ENCODE measurements at regions not wholly inside any gene's neighbourhood (a gene's known extent, or its start where the extent isn't known, plus 50 kb on each side); places are given as distances from the start of the nearest gene placed in this dataset.

GRCh38 chr7:136807598-136807997 is 60.9 kb upstream of the CHRM2 start:
- Histone ChIP-seq H2BK15ac (ENCODE audit: low read length) (no peak overlapping the region), H4K8ac (ENCODE audit: extremely low read depth, insufficient read depth, low read length) (no peak overlapping the region), H2BK5ac (ENCODE audit: low read depth, low read length) (no peak overlapping the region), H3K36me3 (ENCODE audit: control insufficient read depth in 2 of 4, insufficient read depth in 4 of 4, low read length in 3 of 4) (no peaks in the 10 kb centered on the region), H3K56ac (replicated peaks; ENCODE audit: insufficient read length, low read depth, low read length) (no peak overlapping the region), H2BK12ac (ENCODE audit: low read depth, low read length) (no peak overlapping the region), H3K79me2 (ENCODE audit: control insufficient read depth in 1 of 2, insufficient read depth in 2 of 2, low read length in 2 of 2) (no peaks in the 10 kb centered on the region), H3K27ac (ENCODE audit: low read depth, low read length) (no peak overlapping the region), H4K91ac (replicated peaks; ENCODE audit: insufficient read length, low read length) (no peak overlapping the region), H3K4me2 (ENCODE audit: insufficient read depth in 1 of 2, low read depth in 2 of 2, low read length in 2 of 2) (no peak overlapping the region), H3K4me1 (replicated peaks in 1 of 4; ENCODE audit: control insufficient read depth in 3 of 4, insufficient read depth in 4 of 4, low read length in 3 of 4) (no peaks in the 10 kb centered on the region), H3K4me3 (ENCODE audit: extremely low read depth in 1 of 4, insufficient read depth in 2 of 4, low read depth in 3 of 4, low read length in 4 of 4) (no peak overlapping the region), H3K4ac (replicated peaks; ENCODE audit: insufficient read length, low read depth, low read length) (no peak overlapping the region), H2BK120ac (replicated peaks; ENCODE audit: low read depth, low read length) (no peak overlapping the region), H3K23ac (ENCODE audit: insufficient read length) (no peak overlapping the region), H3K27me3 (replicated peaks in 1 of 4; ENCODE audit: control insufficient read depth in 3 of 4, extremely low read depth in 1 of 4, insufficient read depth in 3 of 4, low read length in 3 of 4) (no peaks in the 10 kb centered on the region), H3K23me2 (ENCODE audit: low read depth, low read length) (no peaks in the 10 kb centered on the region), H3K79me1 (ENCODE audit: low read depth, low read length) (no peaks in the 10 kb centered on the region), H2AFZ (ENCODE audit: low read length) (no peak overlapping the region), H4K20me1 (replicated peaks in 1 of 2; ENCODE audit: control insufficient read depth in 1 of 2, insufficient read depth in 2 of 2, low read length in 2 of 2) (no peaks in the 10 kb centered on the region), H2BK20ac (ENCODE audit: low read length) (no peak overlapping the region), H3K9me3 (ENCODE audit: insufficient read depth in 2 of 2, low read depth in 1 of 2, low read length in 1 of 2) (no peaks in the 10 kb centered on the region), H3K14ac (ENCODE audit: insufficient read length) (no peak overlapping the region), H3K9ac (replicated peaks in 1 of 4; ENCODE audit: extremely low read depth in 1 of 4, low read depth in 3 of 4, low read length in 3 of 4) (no peak overlapping the region), H4K5ac (ENCODE audit: insufficient read length, low read depth, low read length) (no peak overlapping the region), H3K18ac (ENCODE audit: extremely low read depth, low read length) (no peak overlapping the region), H2AK5ac (ENCODE audit: low read depth, low read length) (no peak overlapping the region)
- CTCF ChIA-PET (ENCODE audit: partially characterized antibody): interaction anchor here (0.9 kb wide), 1 partner anchor 218 kb away, joined by 3 read pairs; no protein-coding TSS in a partner anchor
- peak; percentile 62 for FAIRE-seq
- POLR2A ChIA-PET (ENCODE audit: partially characterized antibody): no interaction called here
- DNase-seq (ENCODE audit: low read depth in 1 of 2, low spot score in 2 of 2): no peak
- WGBS, 2 experiments (ENCODE audit: extremely low coverage in 1 of 2, insufficient coverage in 1 of 2, insufficient read length in 1 of 2, insufficient replicate concordance in 2 of 2, low coverage in 1 of 2, low lambda C conversion rate in 2 of 2, missing lambda C conversion rate in 1 of 2): 94% methylated on average over 1 of the region's 1 CpG; no CpG with 5 or more reads in 1 of the 2 experiments
- TF ChIP-seq CTCF (IDR thresholded peaks at IDR 0.05; ENCODE audit: control extremely low read depth in 1 of 3, insufficient read depth in 1 of 3, low read depth in 1 of 3, low read length in 3 of 3): peak in 2 of 3 experiments; percentile 48 to 52; a peak in 3 of 4 replicates
- TF ChIP-seq CHD2 (IDR thresholded peaks at IDR 0.05; ENCODE audit: low read length): no peak
- TF ChIP-seq RAD21 (IDR thresholded peaks at IDR 0.05 in 1 of 2, conservative IDR thresholded peaks at IDR 0.05 in 1 of 2; ENCODE audit: low read depth in 2 of 2, low read length in 2 of 2): peak; percentile 59 to 60
